Osteoblast (primary cell): ENCODE measurements at regions not wholly inside any gene's neighbourhood (a gene's known extent, or its start where the extent isn't known, plus 50 kb on each side); places are given as distances from the start of the nearest gene placed in this dataset.

Source experiments
- DNase-seq: peaks from one replicate; pipeline ENCODE4 v3.0.0; 2011; ENCODE audit warnings: low spot score, mixed read lengths; ENCODE audit not compliant: insufficient read length; ENCODE audit errors: missing footprints
- H2AFZ ChIP-seq: 2 replicates; pipeline ENCODE4 v1.6.0; 2011; ENCODE audit warnings: mild to moderate bottlenecking, low read length
- H3K27ac ChIP-seq: 2 replicates; pipeline ENCODE4 v1.5.1; 2011; ENCODE audit warnings: mild to moderate bottlenecking, low read depth, low read length, moderate library complexity
- H3K27me3 ChIP-seq: 2 replicates; pipeline ENCODE4 v1.6.0; 2012; ENCODE audit warnings: mild to moderate bottlenecking, control low read depth, inconsistent platforms, low read length, moderate library complexity; ENCODE audit not compliant: insufficient read depth
- H3K36me3 ChIP-seq: 2 replicates; pipeline ENCODE4 v1.5.1; 2011; ENCODE audit warnings: mild to moderate bottlenecking, low read length, control low read depth, moderate library complexity; ENCODE audit not compliant: insufficient read depth
- H3K4me1 ChIP-seq: 2 replicates; pipeline ENCODE4 v1.5.1; 2011; ENCODE audit warnings: mild to moderate bottlenecking, low read length, control low read depth, moderate library complexity; ENCODE audit not compliant: insufficient read depth
- H3K4me2 ChIP-seq: 2 replicates; pipeline ENCODE4 v1.6.0; 2011; ENCODE audit warnings: mild to moderate bottlenecking, low read length; ENCODE audit not compliant: insufficient read depth
- H3K4me3 ChIP-seq: fragments of 200-600 bp; sonication (generic); 3 replicates; pipeline ENCODE4 v1.5.1; 2012; ENCODE audit warnings: mild to moderate bottlenecking, low read length, inconsistent platforms; ENCODE audit not compliant: insufficient read depth
- H3K79me2 ChIP-seq: 2 replicates; pipeline ENCODE4 v1.6.0; 2012; ENCODE audit warnings: mild to moderate bottlenecking, low read length, control low read depth, inconsistent platforms; ENCODE audit not compliant: insufficient read depth
- H3K9me3 ChIP-seq: 2 replicates; pipeline ENCODE4 v1.5.1; 2011; ENCODE audit warnings: low read depth, low read length, control low read depth
- H4K20me1 ChIP-seq: 2 replicates; pipeline ENCODE4 v1.6.0; 2012; ENCODE audit warnings: mild to moderate bottlenecking, low read length, control low read depth; ENCODE audit not compliant: insufficient read depth
- CTCF ChIP-seq: IDR thresholded peaks from 2 replicates; pipeline ENCODE4 v1.5.1; 2011; ENCODE audit warnings: mild to moderate bottlenecking, low read depth, low read length, moderate library complexity; ENCODE audit errors: extremely low read depth

DNA sequence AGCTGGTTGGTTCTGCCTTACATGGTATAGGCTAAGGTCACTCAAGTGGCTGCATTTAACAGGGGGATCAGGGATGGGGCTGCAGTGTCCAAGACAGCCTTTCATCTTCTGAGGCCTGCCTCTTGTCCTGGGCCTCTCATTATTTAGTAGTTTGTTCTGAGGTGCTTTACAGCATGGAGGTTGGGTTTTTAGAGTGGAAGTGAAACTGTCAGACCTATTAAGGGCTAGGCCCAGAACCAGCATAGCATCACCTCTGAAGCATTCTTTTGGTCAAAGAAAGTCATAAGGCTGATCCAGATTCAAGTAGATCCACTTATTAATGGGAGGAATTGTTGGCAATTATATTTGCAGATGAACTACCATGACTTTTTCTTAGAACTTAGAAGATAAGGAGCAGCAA is 146.0 kb upstream of the NMUR2 start:
- Histone ChIP-seq H3K9me3 (no peaks in the 10 kb centered on the region), H3K4me3 (no peak overlapping the region), H2AFZ (no peak overlapping the region), H3K4me1 (no peaks in the 10 kb centered on the region), H3K4me2 (no peak overlapping the region), H3K27me3 (no peaks in the 10 kb centered on the region), H4K20me1 (no peaks in the 10 kb centered on the region), H3K36me3 (no peaks in the 10 kb centered on the region), H3K79me2 (no peaks in the 10 kb centered on the region), H3K27ac (no peak overlapping the region)
- TF ChIP-seq CTCF: no peak
- no peak for DNase-seq

DNA sequence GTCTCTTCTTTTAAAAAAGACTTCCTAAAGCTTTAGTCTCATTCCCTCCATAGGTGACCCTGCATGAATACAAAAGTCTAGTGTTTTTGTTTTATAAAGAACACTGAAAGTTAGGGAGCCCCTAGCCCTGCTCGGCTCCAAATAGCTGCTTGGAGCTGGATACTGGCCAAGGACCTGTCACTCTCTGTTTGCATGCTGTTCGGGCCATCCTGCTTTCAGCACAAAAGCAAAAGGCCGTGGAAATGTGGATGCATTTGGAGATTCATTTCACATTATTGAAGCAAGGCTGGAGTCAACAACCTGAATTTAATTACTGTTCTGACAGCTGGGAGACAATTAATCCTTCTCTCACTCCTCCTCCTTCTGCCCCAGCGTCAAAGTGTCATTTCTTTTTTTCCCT is 151.7 kb upstream of the NMUR2 start:
- no peaks in the 10 kb centered on the region for H3K4me1 ChIP-seq
- H3K36me3 ChIP-seq: no peaks in the 10 kb centered on the region
- DNase-seq: no peak

GRCh38 chr5:152560512-152561137 is 155.5 kb upstream of the NMUR2 start:
- Histone ChIP-seq H3K36me3 (no peaks in the 10 kb centered on the region), H2AFZ (no peak overlapping the region), H3K4me1 (no peaks in the 10 kb centered on the region), H3K9me3 (no peaks in the 10 kb centered on the region), H3K27ac (no peak overlapping the region), H3K79me2 (no peaks in the 10 kb centered on the region), H4K20me1 (no peaks in the 10 kb centered on the region), H3K27me3 (no peaks in the 10 kb centered on the region), H3K4me3 (no peak overlapping the region), H3K4me2 (no peak overlapping the region)
- DNase-seq: no peak
- TF ChIP-seq CTCF: peak; percentile 87

More for the DNA sequence above, 151.7 kb upstream of the NMUR2 start:
- Histone ChIP-seq H2AFZ (no peak overlapping the region), H4K20me1 (no peaks in the 10 kb centered on the region), H3K27ac (no peak overlapping the region), H3K27me3 (no peaks in the 10 kb centered on the region), H3K79me2 (no peaks in the 10 kb centered on the region), H3K4me3 (no peak overlapping the region), H3K4me2 (no peak overlapping the region), H3K9me3 (no peaks in the 10 kb centered on the region)
- TF ChIP-seq CTCF: no peak

- H4K20me1 ChIP-seq: no peaks in the 10 kb centered on the region
- H3K79me2 ChIP-seq: no peaks in the 10 kb centered on the region
- H3K4me3 ChIP-seq: no peak overlapping the region
- no peak overlapping the region for H3K4me2 ChIP-seq
- H3K36me3 ChIP-seq: no peaks in the 10 kb centered on the region
- DNase-seq: no peak
- no peak overlapping the region for H3K27ac ChIP-seq
- no peaks in the 10 kb centered on the region for H3K9me3 ChIP-seq
- TF ChIP-seq CTCF: no peak
- H3K4me1 ChIP-seq: no peaks in the 10 kb centered on the region
- no peak overlapping the region for H2AFZ ChIP-seq
- no peaks in the 10 kb centered on the region for H3K27me3 ChIP-seq
Measured at GRCh38 chr5:152568016-152568415, 162.9 kb upstream of the NMUR2 start.
